HepG2 (cell line): ENCODE measurements at regions not wholly inside any gene's neighbourhood (a gene's known extent, or its start where the extent isn't known, plus 50 kb on each side); places are given as distances from the start of the nearest gene placed in this dataset.

Experiments used
- ATAC-seq: fragments of 200-7000 bp; cut with Tn5 transposase; 3 replicates; pipeline ENCODE4 v1.9.1; 2020; ENCODE audit warnings: mild to moderate bottlenecking, moderate library complexity
- BruUV-seq: library from RNA; stranded (reverse); fragments of 400-500 nt; replicated peaks from 2 replicates; lab custom pipeline; 2021; lab: Mats Ljungman, UMichigan
- CTCF ChIA-PET: fragments of 300-600 bp; formaldehyde crosslinking; extraction: SDS; loops from one replicate; lab custom pipeline; 2021; ENCODE audit warnings: low total read pairs, inconsistent platforms, low intra/inter-chr PET ratio; lab: Yijun Ruan, JAX
- POLR2A ChIA-PET: fragments of 350-600 bp; sonication (Branson Sonifier 250); formaldehyde crosslinking; loops from one replicate; lab custom pipeline; 2020; ENCODE audit warnings: antibody characterized with exemption, inconsistent platforms; lab: Yijun Ruan, JAX
- DNase-seq: peaks from one replicate; pipeline ENCODE4 v3.0.0-alpha.2; 2015; ENCODE audit warnings: low spot score
- FAIRE-seq: peaks from 3 replicates; lab custom pipeline; 2011; peaks lifted over from hg19 to GRCh38; lab: Jason Lieb, UNC
- H2AFZ ChIP-seq: one replicate; pipeline ENCODE4 v1.6.1; 2011; ENCODE audit warnings: low read length, inconsistent platforms
- H3K27ac ChIP-seq: fragments of 300-600 bp; 3 replicates; pipeline ENCODE4 v1.8.0; 2011; ENCODE audit warnings: mixed run types, mild to moderate bottlenecking, mixed read lengths, low read length, inconsistent platforms; ENCODE audit not compliant: insufficient read depth; ENCODE audit errors: extremely low read length
- H3K27me3 ChIP-seq, 2 experiments: fragments of 200-600 bp in 1 of 2; 2 replicates in 1 of 2; 3 replicates in 1 of 2; pipeline versions ENCODE4 v1.6.0 to v1.8.0; 2011; ENCODE audit warnings: low read length in 2 of 2, mild to moderate bottlenecking in 2 of 2, moderate library complexity in 2 of 2, inconsistent platforms in 1 of 2; ENCODE audit not compliant: insufficient read depth in 2 of 2, control insufficient read depth in 1 of 2
- H3K36me3 ChIP-seq, 2 experiments: fragments of 200-600 bp in 1 of 2; replicated peaks in 1 of 2; 2 replicates in 1 of 2; 3 replicates in 1 of 2; pipeline versions ENCODE4 v1.5.1 to v1.8.0; 2011; ENCODE audit warnings: low read length in 2 of 2, inconsistent platforms in 1 of 2; ENCODE audit not compliant: insufficient read depth in 2 of 2, control insufficient read depth in 1 of 2
- H3K4me1 ChIP-seq: 2 replicates; pipeline ENCODE4 v1.5.1; 2012; ENCODE audit warnings: low read length, inconsistent platforms; ENCODE audit not compliant: insufficient read depth
- H3K4me2 ChIP-seq: 2 replicates; pipeline ENCODE4 v1.6.0; 2011; ENCODE audit warnings: low read depth, low read length, inconsistent platforms
- H3K4me3 ChIP-seq, 3 experiments: fragments of 200-600 bp in 1 of 3; sonication (generic), shearing (Covaris generic) in 1 of 3; replicated peaks in 1 of 3; 2 replicates each; pipeline ENCODE4 v1.5.1; 2011 to 2016; ENCODE audit warnings: low read length in 3 of 3, inconsistent platforms in 2 of 3, low read depth in 2 of 3, mild to moderate bottlenecking in 2 of 3, control low read depth in 1 of 3, mixed read lengths in 1 of 3; ENCODE audit not compliant: insufficient read depth in 1 of 3
- H3K79me2 ChIP-seq: one replicate; pipeline ENCODE4 v1.6.1; 2011; ENCODE audit warnings: low read length, inconsistent platforms; ENCODE audit not compliant: insufficient read depth
- H3K9ac ChIP-seq: 2 replicates; pipeline ENCODE4 v1.6.0; 2011; ENCODE audit warnings: mild to moderate bottlenecking, low read depth, low read length, inconsistent platforms; ENCODE audit not compliant: insufficient read depth
- H3K9me3 ChIP-seq: 2 replicates; pipeline ENCODE4 v1.5.1; 2012; ENCODE audit warnings: mild to moderate bottlenecking, low read length
- H4K20me1 ChIP-seq: 2 replicates; pipeline ENCODE4 v1.6.0; 2011; ENCODE audit warnings: inconsistent platforms, mild to moderate bottlenecking, low read length, moderate library complexity; ENCODE audit not compliant: insufficient read depth
- CBFB ChIP-seq: sonication (generic); formaldehyde crosslinking; IDR thresholded peaks from 2 replicates; pipeline ENCODE4 v1.4.0; 2020; ENCODE audit warnings: missing genetic modification reagents
- ISX ChIP-seq: sonication (generic); formaldehyde crosslinking; conservative IDR thresholded peaks from 2 replicates; pipeline ENCODE4 v1.5.0; 2020; ENCODE audit warnings: missing genetic modification reagents
- POGZ ChIP-seq: sonication (generic); formaldehyde crosslinking; IDR thresholded peaks from 2 replicates; pipeline ENCODE4 v1.4.0; 2020; ENCODE audit warnings: mild to moderate bottlenecking, missing genetic modification reagents
- ZMYM4 ChIP-seq: sonication (generic); formaldehyde crosslinking; IDR thresholded peaks from 2 replicates; pipeline ENCODE4 v1.8.1; 2023; ENCODE audit warnings: mild to moderate bottlenecking, missing genetic modification reagents
- ZNF850 ChIP-seq: sonication (generic); formaldehyde crosslinking; conservative IDR thresholded peaks from 2 replicates; pipeline ENCODE4 v1.9.0; 2021; ENCODE audit warnings: mild to moderate bottlenecking, missing genetic modification reagents
- WGBS: methylation state at CpG from one replicate; pipeline ENCODE4 v1.1.6; 2017; ENCODE audit warnings: low lambda C conversion rate; 5-methylcytosine and 5-hydroxymethylcytosine counted together
- in situ Hi-C: cut with HindIII; loops from 2 replicates; pipeline ENCODE4 v1.10.0; 2017; ENCODE audit warnings: low pct_unique_long_range_greater_than_20kb; ENCODE audit not compliant: extremely low pct_ligation_motif_present
- intact Hi-C: fragments of 100-400 bp; cut with micrococcal nuclease; formaldehyde crosslinking; loops from one replicate; pipeline ENCODE4 v1.10.0; 2022; ENCODE audit not compliant: unreplicated experiment
- TF ChIP-seq, protein P1 (sequence below): sonication (generic); formaldehyde crosslinking; conservative IDR thresholded peaks from 2 replicates; pipeline ENCODE4 v1.5.0; 2020; ENCODE audit warnings: missing genetic modification reagents
- TF ChIP-seq, protein P2 (sequence below): sonication (generic); formaldehyde crosslinking; IDR thresholded peaks from 2 replicates; pipeline ENCODE4 v1.4.0; 2020; ENCODE audit warnings: missing genetic modification reagents
- TF ChIP-seq, protein P3 (sequence below): sonication (generic); formaldehyde crosslinking; IDR thresholded peaks from 2 replicates; pipeline ENCODE4 v1.4.0; 2020; ENCODE audit warnings: missing genetic modification reagents
- TF ChIP-seq, protein P4 (sequence below): sonication (generic); formaldehyde crosslinking; IDR thresholded peaks from 2 replicates; pipeline ENCODE4 v1.4.0; 2020; ENCODE audit warnings: missing genetic modification reagents
- TF ChIP-seq, protein P5 (sequence below): sonication (generic); formaldehyde crosslinking; IDR thresholded peaks from 2 replicates; pipeline ENCODE4 v1.9.0; 2021; ENCODE audit warnings: missing genetic modification reagents, mild to moderate bottlenecking, borderline replicate concordance

DNA sequence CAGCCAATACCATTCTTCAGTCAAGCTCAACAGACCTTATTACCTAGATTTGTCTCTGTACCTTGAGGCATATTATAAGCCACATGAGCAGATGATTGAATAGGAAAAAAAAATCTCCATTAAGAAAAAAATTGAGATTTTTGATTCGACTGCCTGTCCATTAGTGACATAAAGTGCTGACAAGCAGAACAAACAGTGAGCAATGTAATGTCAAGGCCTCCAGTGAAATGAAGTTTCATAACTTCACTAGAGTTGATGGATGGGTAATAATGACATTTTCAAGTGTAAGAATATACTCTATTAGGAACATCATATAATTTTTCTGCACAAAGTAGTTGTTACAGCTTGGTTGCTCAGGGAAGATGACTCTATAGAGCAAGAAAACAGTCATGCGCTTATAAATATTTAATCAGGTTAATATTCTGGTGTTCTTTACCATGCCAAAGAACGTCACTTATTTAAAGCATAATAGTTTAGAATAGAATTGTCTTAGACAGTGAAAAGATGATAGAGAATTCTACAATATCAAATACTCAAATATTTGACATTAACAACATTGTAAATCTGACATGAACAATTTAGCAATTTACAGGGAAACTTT lies 783.7 kb downstream of the EPHA7 start:
- H4K20me1 ChIP-seq, result no peaks in the 10 kb centered on the region
- ATAC-seq (no peak), FAIRE-seq (no peak), DNase-seq (no peak)
- WGBS, result 33% methylated on average over 3 of the region's 3 CpGs
- H3K79me2 ChIP-seq, result no peaks in the 10 kb centered on the region
- no peaks in the 10 kb centered on the region for H3K27me3 ChIP-seq
- no peaks in the 10 kb centered on the region for H3K4me1 ChIP-seq
- no TSS peak for BruUV-seq
- H3K9me3 ChIP-seq, result no peaks in the 10 kb centered on the region
- TF ChIP-seq, protein P1, sequence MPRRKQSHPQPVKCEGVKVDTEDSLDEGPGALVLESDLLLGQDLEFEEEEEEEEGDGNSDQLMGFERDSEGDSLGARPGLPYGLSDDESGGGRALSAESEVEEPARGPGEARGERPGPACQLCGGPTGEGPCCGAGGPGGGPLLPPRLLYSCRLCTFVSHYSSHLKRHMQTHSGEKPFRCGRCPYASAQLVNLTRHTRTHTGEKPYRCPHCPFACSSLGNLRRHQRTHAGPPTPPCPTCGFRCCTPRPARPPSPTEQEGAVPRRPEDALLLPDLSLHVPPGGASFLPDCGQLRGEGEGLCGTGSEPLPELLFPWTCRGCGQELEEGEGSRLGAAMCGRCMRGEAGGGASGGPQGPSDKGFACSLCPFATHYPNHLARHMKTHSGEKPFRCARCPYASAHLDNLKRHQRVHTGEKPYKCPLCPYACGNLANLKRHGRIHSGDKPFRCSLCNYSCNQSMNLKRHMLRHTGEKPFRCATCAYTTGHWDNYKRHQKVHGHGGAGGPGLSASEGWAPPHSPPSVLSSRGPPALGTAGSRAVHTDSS (CRISPR knock-in tag), result no peak
- TF ChIP-seq, protein P2, sequence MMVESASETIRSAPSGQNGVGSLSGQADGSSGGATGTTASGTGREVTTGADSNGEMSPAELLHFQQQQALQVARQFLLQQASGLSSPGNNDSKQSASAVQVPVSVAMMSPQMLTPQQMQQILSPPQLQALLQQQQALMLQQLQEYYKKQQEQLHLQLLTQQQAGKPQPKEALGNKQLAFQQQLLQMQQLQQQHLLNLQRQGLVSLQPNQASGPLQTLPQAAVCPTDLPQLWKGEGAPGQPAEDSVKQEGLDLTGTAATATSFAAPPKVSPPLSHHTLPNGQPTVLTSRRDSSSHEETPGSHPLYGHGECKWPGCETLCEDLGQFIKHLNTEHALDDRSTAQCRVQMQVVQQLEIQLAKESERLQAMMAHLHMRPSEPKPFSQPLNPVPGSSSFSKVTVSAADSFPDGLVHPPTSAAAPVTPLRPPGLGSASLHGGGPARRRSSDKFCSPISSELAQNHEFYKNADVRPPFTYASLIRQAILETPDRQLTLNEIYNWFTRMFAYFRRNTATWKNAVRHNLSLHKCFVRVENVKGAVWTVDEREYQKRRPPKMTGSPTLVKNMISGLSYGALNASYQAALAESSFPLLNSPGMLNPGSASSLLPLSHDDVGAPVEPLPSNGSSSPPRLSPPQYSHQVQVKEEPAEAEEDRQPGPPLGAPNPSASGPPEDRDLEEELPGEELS (CRISPR knock-in tag), result no peak
- TF ChIP-seq ZNF850 (CRISPR knock-in tag) (no peak), CBFB (CRISPR knock-in tag) (no peak), ISX (CRISPR knock-in tag) (no peak), ZMYM4 (no peak), POGZ (CRISPR knock-in tag) (no peak)
- TF ChIP-seq, protein P3, sequence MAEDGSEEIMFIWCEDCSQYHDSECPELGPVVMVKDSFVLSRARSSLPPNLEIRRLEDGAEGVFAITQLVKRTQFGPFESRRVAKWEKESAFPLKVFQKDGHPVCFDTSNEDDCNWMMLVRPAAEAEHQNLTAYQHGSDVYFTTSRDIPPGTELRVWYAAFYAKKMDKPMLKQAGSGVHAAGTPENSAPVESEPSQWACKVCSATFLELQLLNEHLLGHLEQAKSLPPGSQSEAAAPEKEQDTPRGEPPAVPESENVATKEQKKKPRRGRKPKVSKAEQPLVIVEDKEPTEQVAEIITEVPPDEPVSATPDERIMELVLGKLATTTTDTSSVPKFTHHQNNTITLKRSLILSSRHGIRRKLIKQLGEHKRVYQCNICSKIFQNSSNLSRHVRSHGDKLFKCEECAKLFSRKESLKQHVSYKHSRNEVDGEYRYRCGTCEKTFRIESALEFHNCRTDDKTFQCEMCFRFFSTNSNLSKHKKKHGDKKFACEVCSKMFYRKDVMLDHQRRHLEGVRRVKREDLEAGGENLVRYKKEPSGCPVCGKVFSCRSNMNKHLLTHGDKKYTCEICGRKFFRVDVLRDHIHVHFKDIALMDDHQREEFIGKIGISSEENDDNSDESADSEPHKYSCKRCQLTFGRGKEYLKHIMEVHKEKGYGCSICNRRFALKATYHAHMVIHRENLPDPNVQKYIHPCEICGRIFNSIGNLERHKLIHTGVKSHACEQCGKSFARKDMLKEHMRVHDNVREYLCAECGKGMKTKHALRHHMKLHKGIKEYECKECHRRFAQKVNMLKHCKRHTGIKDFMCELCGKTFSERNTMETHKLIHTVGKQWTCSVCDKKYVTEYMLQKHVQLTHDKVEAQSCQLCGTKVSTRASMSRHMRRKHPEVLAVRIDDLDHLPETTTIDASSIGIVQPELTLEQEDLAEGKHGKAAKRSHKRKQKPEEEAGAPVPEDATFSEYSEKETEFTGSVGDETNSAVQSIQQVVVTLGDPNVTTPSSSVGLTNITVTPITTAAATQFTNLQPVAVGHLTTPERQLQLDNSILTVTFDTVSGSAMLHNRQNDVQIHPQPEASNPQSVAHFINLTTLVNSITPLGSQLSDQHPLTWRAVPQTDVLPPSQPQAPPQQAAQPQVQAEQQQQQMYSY (CRISPR knock-in tag), result no peak
- TF ChIP-seq, protein P4, sequence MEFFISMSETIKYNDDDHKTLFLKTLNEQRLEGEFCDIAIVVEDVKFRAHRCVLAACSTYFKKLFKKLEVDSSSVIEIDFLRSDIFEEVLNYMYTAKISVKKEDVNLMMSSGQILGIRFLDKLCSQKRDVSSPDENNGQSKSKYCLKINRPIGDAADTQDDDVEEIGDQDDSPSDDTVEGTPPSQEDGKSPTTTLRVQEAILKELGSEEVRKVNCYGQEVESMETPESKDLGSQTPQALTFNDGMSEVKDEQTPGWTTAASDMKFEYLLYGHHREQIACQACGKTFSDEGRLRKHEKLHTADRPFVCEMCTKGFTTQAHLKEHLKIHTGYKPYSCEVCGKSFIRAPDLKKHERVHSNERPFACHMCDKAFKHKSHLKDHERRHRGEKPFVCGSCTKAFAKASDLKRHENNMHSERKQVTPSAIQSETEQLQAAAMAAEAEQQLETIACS (CRISPR knock-in tag), result no peak
- TF ChIP-seq, protein P5, sequence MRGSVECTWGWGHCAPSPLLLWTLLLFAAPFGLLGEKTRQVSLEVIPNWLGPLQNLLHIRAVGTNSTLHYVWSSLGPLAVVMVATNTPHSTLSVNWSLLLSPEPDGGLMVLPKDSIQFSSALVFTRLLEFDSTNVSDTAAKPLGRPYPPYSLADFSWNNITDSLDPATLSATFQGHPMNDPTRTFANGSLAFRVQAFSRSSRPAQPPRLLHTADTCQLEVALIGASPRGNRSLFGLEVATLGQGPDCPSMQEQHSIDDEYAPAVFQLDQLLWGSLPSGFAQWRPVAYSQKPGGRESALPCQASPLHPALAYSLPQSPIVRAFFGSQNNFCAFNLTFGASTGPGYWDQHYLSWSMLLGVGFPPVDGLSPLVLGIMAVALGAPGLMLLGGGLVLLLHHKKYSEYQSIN (CRISPR knock-in tag), result no peak
- intact Hi-C loops (no loop called here), in situ Hi-C loops (loop anchor here (25.0 kb wide), 1 partner anchor 1548 kb away; no protein-coding TSS in a partner anchor)
- ChIA-PET CTCF (no interaction called here), POLR2A (no interaction called here)
- H3K4me3 ChIP-seq, result no peak overlapping the region
- H2AFZ ChIP-seq, result no peak overlapping the region
- H3K36me3 ChIP-seq, result no peaks in the 10 kb centered on the region
- H3K4me2 ChIP-seq, result no peak overlapping the region
- H3K9ac ChIP-seq, result no peak overlapping the region
- H3K27ac ChIP-seq, result no peak overlapping the region
